GM12878 (cell line): ENCODE measurements at regions not wholly inside any gene's neighbourhood (a gene's known extent, or its start where the extent isn't known, plus 50 kb on each side); places are given as distances from the start of the nearest gene placed in this dataset.

Source experiments
- BRCA1 ChIP-seq: IDR thresholded peaks from 2 replicates; pipeline ENCODE4 v1.6.1; 2011; ENCODE audit warnings: low read depth, low read length, improper control_type of control experiment
- E2F4 ChIP-seq: IDR thresholded peaks from 2 replicates; pipeline ENCODE4 v1.6.1; 2012; ENCODE audit warnings: low read depth, low read length, improper control_type of control experiment
- MTA3 ChIP-seq: IDR thresholded peaks from 2 replicates; pipeline ENCODE4 v1.6.1; 2012; ENCODE audit warnings: low read length, inconsistent platforms, borderline replicate concordance
- NFYA ChIP-seq: IDR thresholded peaks from 2 replicates; pipeline ENCODE4 v1.6.1; 2011; ENCODE audit warnings: low read depth, mild to moderate bottlenecking, low read length, improper control_type of control experiment, borderline replicate concordance
- PAX8 ChIP-seq: fragments of 450-650 bp; IDR thresholded peaks from 2 replicates; pipeline ENCODE4 v1.6.1; 2017; ENCODE audit warnings: mild to moderate bottlenecking, moderate library complexity
- SREBF2 ChIP-seq: IDR thresholded peaks from 2 replicates; pipeline ENCODE4 v1.6.1; 2012; ENCODE audit warnings: mild to moderate bottlenecking, low read length
- SRF ChIP-seq, 2 experiments: IDR thresholded peaks; 2 replicates each; pipeline ENCODE4 v1.6.1; 2011; ENCODE audit warnings: low read depth in 2 of 2, low read length in 2 of 2, mild to moderate bottlenecking in 1 of 2, moderate library complexity in 1 of 2
- STAT1 ChIP-seq: fragments of 450-650 bp; conservative IDR thresholded peaks from 2 replicates; pipeline ENCODE4 v1.6.1; 2014; ENCODE audit warnings: antibody characterized with exemption, mild to moderate bottlenecking
- ZBTB40 ChIP-seq: fragments of 450-650 bp; IDR thresholded peaks from 2 replicates; pipeline ENCODE4 v1.6.1; 2016; ENCODE audit warnings: mild to moderate bottlenecking, moderate library complexity, borderline replicate concordance
- TF ChIP-seq, protein P1 (sequence below): fragments of 450-650 bp; IDR thresholded peaks from 2 replicates; pipeline ENCODE4 v1.6.1; 2017; ENCODE audit warnings: mild to moderate bottlenecking, moderate library complexity
- TF ChIP-seq, protein P2 (sequence below): IDR thresholded peaks from 2 replicates; pipeline ENCODE4 v1.6.1; 2012; ENCODE audit warnings: low read length, inconsistent platforms
- TF ChIP-seq, protein P3 (sequence below): fragments of 150-350 bp; IDR thresholded peaks from 2 replicates; pipeline ENCODE4 v1.6.1; 2014; ENCODE audit warnings: mild to moderate bottlenecking, low read depth, low read length
- TF ChIP-seq, protein P4 (sequence below): fragments of 150-350 bp; IDR thresholded peaks from 2 replicates; pipeline ENCODE4 v1.6.1; 2016; ENCODE audit warnings: low read depth, low read length

- TF ChIP-seq, protein P1, sequence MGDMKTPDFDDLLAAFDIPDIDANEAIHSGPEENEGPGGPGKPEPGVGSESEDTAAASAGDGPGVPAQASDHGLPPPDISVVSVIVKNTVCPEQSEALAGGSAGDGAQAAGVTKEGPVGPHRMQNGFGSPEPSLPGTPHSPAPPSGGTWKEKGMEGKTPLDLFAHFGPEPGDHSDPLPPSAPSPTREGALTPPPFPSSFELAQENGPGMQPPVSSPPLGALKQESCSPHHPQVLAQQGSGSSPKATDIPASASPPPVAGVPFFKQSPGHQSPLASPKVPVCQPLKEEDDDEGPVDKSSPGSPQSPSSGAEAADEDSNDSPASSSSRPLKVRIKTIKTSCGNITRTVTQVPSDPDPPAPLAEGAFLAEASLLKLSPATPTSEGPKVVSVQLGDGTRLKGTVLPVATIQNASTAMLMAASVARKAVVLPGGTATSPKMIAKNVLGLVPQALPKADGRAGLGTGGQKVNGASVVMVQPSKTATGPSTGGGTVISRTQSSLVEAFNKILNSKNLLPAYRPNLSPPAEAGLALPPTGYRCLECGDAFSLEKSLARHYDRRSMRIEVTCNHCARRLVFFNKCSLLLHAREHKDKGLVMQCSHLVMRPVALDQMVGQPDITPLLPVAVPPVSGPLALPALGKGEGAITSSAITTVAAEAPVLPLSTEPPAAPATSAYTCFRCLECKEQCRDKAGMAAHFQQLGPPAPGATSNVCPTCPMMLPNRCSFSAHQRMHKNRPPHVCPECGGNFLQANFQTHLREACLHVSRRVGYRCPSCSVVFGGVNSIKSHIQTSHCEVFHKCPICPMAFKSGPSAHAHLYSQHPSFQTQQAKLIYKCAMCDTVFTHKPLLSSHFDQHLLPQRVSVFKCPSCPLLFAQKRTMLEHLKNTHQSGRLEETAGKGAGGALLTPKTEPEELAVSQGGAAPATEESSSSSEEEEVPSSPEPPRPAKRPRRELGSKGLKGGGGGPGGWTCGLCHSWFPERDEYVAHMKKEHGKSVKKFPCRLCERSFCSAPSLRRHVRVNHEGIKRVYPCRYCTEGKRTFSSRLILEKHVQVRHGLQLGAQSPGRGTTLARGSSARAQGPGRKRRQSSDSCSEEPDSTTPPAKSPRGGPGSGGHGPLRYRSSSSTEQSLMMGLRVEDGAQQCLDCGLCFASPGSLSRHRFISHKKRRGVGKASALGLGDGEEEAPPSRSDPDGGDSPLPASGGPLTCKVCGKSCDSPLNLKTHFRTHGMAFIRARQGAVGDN, result no peak
- TF ChIP-seq, protein P2, sequence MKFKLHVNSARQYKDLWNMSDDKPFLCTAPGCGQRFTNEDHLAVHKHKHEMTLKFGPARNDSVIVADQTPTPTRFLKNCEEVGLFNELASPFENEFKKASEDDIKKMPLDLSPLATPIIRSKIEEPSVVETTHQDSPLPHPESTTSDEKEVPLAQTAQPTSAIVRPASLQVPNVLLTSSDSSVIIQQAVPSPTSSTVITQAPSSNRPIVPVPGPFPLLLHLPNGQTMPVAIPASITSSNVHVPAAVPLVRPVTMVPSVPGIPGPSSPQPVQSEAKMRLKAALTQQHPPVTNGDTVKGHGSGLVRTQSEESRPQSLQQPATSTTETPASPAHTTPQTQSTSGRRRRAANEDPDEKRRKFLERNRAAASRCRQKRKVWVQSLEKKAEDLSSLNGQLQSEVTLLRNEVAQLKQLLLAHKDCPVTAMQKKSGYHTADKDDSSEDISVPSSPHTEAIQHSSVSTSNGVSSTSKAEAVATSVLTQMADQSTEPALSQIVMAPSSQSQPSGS, result no peak
- TF ChIP-seq MTA3 (no peak), SRF (IDR thresholded peaks at IDR 0.05; ENCODE audit: low read depth in 2 of 2, low read length in 2 of 2) (no peak), STAT1 (no peak), E2F4 (no peak), ZBTB40 (no peak), PAX8 (no peak), NFYA (no peak), SREBF2 (no peak), BRCA1 (no peak)
- TF ChIP-seq, protein P3, sequence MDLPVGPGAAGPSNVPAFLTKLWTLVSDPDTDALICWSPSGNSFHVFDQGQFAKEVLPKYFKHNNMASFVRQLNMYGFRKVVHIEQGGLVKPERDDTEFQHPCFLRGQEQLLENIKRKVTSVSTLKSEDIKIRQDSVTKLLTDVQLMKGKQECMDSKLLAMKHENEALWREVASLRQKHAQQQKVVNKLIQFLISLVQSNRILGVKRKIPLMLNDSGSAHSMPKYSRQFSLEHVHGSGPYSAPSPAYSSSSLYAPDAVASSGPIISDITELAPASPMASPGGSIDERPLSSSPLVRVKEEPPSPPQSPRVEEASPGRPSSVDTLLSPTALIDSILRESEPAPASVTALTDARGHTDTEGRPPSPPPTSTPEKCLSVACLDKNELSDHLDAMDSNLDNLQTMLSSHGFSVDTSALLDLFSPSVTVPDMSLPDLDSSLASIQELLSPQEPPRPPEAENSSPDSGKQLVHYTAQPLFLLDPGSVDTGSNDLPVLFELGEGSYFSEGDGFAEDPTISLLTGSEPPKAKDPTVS, result no peak
- TF ChIP-seq, protein P4, sequence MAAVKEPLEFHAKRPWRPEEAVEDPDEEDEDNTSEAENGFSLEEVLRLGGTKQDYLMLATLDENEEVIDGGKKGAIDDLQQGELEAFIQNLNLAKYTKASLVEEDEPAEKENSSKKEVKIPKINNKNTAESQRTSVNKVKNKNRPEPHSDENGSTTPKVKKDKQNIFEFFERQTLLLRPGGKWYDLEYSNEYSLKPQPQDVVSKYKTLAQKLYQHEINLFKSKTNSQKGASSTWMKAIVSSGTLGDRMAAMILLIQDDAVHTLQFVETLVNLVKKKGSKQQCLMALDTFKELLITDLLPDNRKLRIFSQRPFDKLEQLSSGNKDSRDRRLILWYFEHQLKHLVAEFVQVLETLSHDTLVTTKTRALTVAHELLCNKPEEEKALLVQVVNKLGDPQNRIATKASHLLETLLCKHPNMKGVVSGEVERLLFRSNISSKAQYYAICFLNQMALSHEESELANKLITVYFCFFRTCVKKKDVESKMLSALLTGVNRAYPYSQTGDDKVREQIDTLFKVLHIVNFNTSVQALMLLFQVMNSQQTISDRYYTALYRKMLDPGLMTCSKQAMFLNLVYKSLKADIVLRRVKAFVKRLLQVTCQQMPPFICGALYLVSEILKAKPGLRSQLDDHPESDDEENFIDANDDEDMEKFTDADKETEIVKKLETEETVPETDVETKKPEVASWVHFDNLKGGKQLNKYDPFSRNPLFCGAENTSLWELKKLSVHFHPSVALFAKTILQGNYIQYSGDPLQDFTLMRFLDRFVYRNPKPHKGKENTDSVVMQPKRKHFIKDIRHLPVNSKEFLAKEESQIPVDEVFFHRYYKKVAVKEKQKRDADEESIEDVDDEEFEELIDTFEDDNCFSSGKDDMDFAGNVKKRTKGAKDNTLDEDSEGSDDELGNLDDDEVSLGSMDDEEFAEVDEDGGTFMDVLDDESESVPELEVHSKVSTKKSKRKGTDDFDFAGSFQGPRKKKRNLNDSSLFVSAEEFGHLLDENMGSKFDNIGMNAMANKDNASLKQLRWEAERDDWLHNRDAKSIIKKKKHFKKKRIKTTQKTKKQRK, result no peak
Observed at GRCh38 chr11:70755410-70756158, 357.3 kb downstream of the CTTN start (continued).
